TTC549 (cell line): ENCODE measurements at regions not wholly inside any gene's neighbourhood (a gene's known extent, or its start where the extent isn't known, plus 50 kb on each side); places are given as distances from the start of the nearest gene placed in this dataset.
"Not testable (repeated sequence)": the region's sequence is repeated elsewhere in the genome, so short reads cannot be mapped to it uniquely, and the experiment has no call there.

Source experiments
- FAIRE-seq: peaks from 2 replicates; lab custom pipeline; 2012; peaks lifted over from hg19 to GRCh38; lab: Jason Lieb, UNC

- no peak for FAIRE-seq
These were observed 397.4 kb upstream of the TPM1 start for GRCh38 chr15:62644889-62645742.

- no peak for FAIRE-seq
These were observed 395.2 kb upstream of the TPM1 start for GRCh38 chr15:62647202-62647842.

- no peak for FAIRE-seq
These were observed 394.6 kb upstream of the TPM1 start for GRCh38 chr15:62647843-62648505.

- no peak for FAIRE-seq
These were observed 393.6 kb upstream of the TPM1 start for GRCh38 chr15:62648954-62649353.

GRCh38 chr15:62649793-62650420, 392.6 kb upstream of the TPM1 start:
- FAIRE-seq: no peak

- no peak for FAIRE-seq
These were observed 389.4 kb upstream of the TPM1 start for GRCh38 chr15:62653122-62653521.

GRCh38 chr15:62656071-62656470, 386.5 kb upstream of the TPM1 start:
- FAIRE-seq: no peak

GRCh38 chr15:62657501-62657900, 385.0 kb upstream of the TPM1 start:
- FAIRE-seq: not testable (repeated sequence)

GRCh38 chr15:62658498-62658897, 384.0 kb upstream of the TPM1 start:
- FAIRE-seq: no peak

GRCh38 chr15:62663547-62663946, 379.0 kb upstream of the TPM1 start:
- peak; percentile 3 for FAIRE-seq

GRCh38 chr15:62665449-62665848, 377.1 kb upstream of the TPM1 start:
- no peak for FAIRE-seq

GRCh38 chr15:62666046-62666445, 376.5 kb upstream of the TPM1 start:
- FAIRE-seq: no peak

- no peak for FAIRE-seq
These were observed 370.3 kb upstream of the TPM1 start for GRCh38 chr15:62672268-62672667.

GRCh38 chr15:62676891-62677290, 365.7 kb upstream of the TPM1 start:
- FAIRE-seq: no peak

- no peak for FAIRE-seq
These were observed 360.3 kb upstream of the TPM1 start for GRCh38 chr15:62681939-62682896.

- not testable (repeated sequence) for FAIRE-seq
These were observed 359.4 kb upstream of the TPM1 start for GRCh38 chr15:62683192-62683591.

GRCh38 chr15:62684123-62684808, 358.3 kb upstream of the TPM1 start:
- FAIRE-seq: no peak

GRCh38 chr15:62691008-62691407, 351.5 kb upstream of the TPM1 start:
- FAIRE-seq: no peak

- no peak for FAIRE-seq
These were observed 344.9 kb upstream of the TPM1 start for GRCh38 chr15:62697636-62698035.

- no peak for FAIRE-seq
These were observed 343.9 kb upstream of the TPM1 start for GRCh38 chr15:62698646-62699045.

- FAIRE-seq: no peak
These were observed 336.2 kb upstream of the TPM1 start for GRCh38 chr15:62706317-62706716.
